Caco-2 (cell line): ENCODE measurements at regions not wholly inside any gene's neighbourhood (a gene's known extent, or its start where the extent isn't known, plus 50 kb on each side); places are given as distances from the start of the nearest gene placed in this dataset.
A peak's percentile ranks its signal among the peaks of the same experiment; 100 is the strongest.

Source experiments
- BruUV-seq: library from RNA; stranded (reverse); fragments of 400-500 nt; replicated peaks from 2 replicates; lab custom pipeline; 2021; lab: Mats Ljungman, UMichigan
- CTCF ChIA-PET: fragments of 300-600 bp; sonication (Branson Sonifier 250); formaldehyde crosslinking; loops from one replicate; lab custom pipeline; 2022; ENCODE audit warnings: antibody characterized with exemption; lab: Charles Lee
- POLR2A ChIA-PET: fragments of 300-600 bp; sonication (Branson Sonifier 250); formaldehyde crosslinking; loops from one replicate; lab custom pipeline; 2022; ENCODE audit warnings: antibody characterized with exemption; lab: Charles Lee
- DNase-seq, 2 experiments: peaks; one replicate each; pipeline versions ENCODE4 v3.0.0 to v3.0.0-alpha.2; 2020 to 2022
- H3K27me3 ChIP-seq: replicated peaks from 2 replicates; pipeline ENCODE4 v1.6.0; 2011; ENCODE audit warnings: low read length; ENCODE audit not compliant: control insufficient read depth, insufficient read depth
- H3K36me3 ChIP-seq: 2 replicates; pipeline ENCODE4 v1.5.1; 2011; ENCODE audit warnings: low read length; ENCODE audit not compliant: control insufficient read depth, insufficient read depth
- H3K4me1 ChIP-seq: fragments of 250-450 bp; sonication (Bioruptor Pico); 2 replicates; pipeline ENCODE4 v1.5.1; 2020; ENCODE audit warnings: mild to moderate bottlenecking
- H3K4me3 ChIP-seq: 2 replicates; pipeline ENCODE4 v1.5.1; 2011; ENCODE audit warnings: low read depth, mild to moderate bottlenecking, control low read depth, low read length
- H3K9me3 ChIP-seq: fragments of 250-450 bp; sonication (Bioruptor Pico); 2 replicates; pipeline ENCODE4 v1.5.1; 2020; ENCODE audit warnings: mild to moderate bottlenecking, moderate library complexity
- H3K27ac Mint-ChIP-seq: one replicate; pipeline ENCODE4 v1.8.0; 2022; ENCODE audit warnings: mixed read lengths; ENCODE audit not compliant: unreplicated experiment
- H3K27me3 Mint-ChIP-seq: one replicate; pipeline ENCODE4 v1.8.0; 2022; ENCODE audit warnings: mixed read lengths; ENCODE audit not compliant: insufficient read depth, unreplicated experiment
- H3K36me3 Mint-ChIP-seq: one replicate; pipeline ENCODE4 v1.8.0; 2022; ENCODE audit warnings: mild to moderate bottlenecking, mixed read lengths; ENCODE audit not compliant: insufficient read depth, unreplicated experiment
- H3K4me1 Mint-ChIP-seq: one replicate; pipeline ENCODE4 v1.8.0; 2022; ENCODE audit warnings: low read depth, mixed read lengths; ENCODE audit not compliant: unreplicated experiment
- H3K4me3 Mint-ChIP-seq: one replicate; pipeline ENCODE4 v1.8.0; 2022; ENCODE audit warnings: mild to moderate bottlenecking, moderate library complexity, mixed read lengths; ENCODE audit not compliant: unreplicated experiment
- H3K9me3 Mint-ChIP-seq: one replicate; pipeline ENCODE4 v1.8.0; 2022; ENCODE audit warnings: mixed read lengths; ENCODE audit not compliant: unreplicated experiment
- CTCF ChIP-seq, 2 experiments: fragments of 200-600 bp in 1 of 2; IDR thresholded peaks; 1 replicate in 1 of 2; 2 replicates in 1 of 2; pipeline versions ENCODE4 v1.5.1 to v1.8.0; 2011 to 2022; ENCODE audit warnings: antibody characterized with exemption in 1 of 2, control low read depth in 1 of 2, inconsistent platforms in 1 of 2, low read depth in 1 of 2, low read length in 1 of 2, mild to moderate bottlenecking in 1 of 2, moderate library complexity in 1 of 2; ENCODE audit not compliant: insufficient read depth in 1 of 2, severe bottlenecking in 1 of 2, unreplicated experiment in 1 of 2
- intact Hi-C: fragments of 100-400 bp; cut with micrococcal nuclease; formaldehyde crosslinking; loops from one replicate; pipeline ENCODE4 v1.10.0; 2022; ENCODE audit not compliant: unreplicated experiment

GRCh38 chr22:44398856-44399837 lies 86.4 kb upstream of the SHISAL1 start:
- Histone ChIP-seq H3K4me1 (no peaks in the 10 kb centered on the region), H3K9me3 (no peaks in the 10 kb centered on the region), H3K36me3 (no peaks in the 10 kb centered on the region), H3K27me3 (no peaks in the 10 kb centered on the region), H3K4me3 (no peak overlapping the region)
- Mint-ChIP-seq H3K27ac (no peak overlapping the region), H3K4me1 (no peaks in the 10 kb centered on the region), H3K27me3 (peaks cover 24% of the 10 kb centered on the region), H3K9me3 (no peaks in the 10 kb centered on the region), H3K36me3 (no peaks in the 10 kb centered on the region), H3K4me3 (no peak overlapping the region)
- TF ChIP-seq CTCF (IDR thresholded peaks at IDR 0.05; ENCODE audit: insufficient read depth in 1 of 2, low read depth in 1 of 2, low read length in 1 of 2, severe bottlenecking in 1 of 2, unreplicated experiment in 1 of 2) = no peak
- ChIA-PET POLR2A (no interaction called here), CTCF (no interaction called here)
- DNase-seq = no peak
- no TSS peak for BruUV-seq
- intact Hi-C loops = no loop called here

- DNase-seq = peak in 1 of 2 experiments; percentile 21
- Mint-ChIP-seq H3K4me3 (no peak overlapping the region), H3K36me3 (no peaks in the 10 kb centered on the region), H3K27me3 (peaks cover 24% of the 10 kb centered on the region), H3K4me1 (no peaks in the 10 kb centered on the region), H3K27ac (no peak overlapping the region), H3K9me3 (no peaks in the 10 kb centered on the region)
- Histone ChIP-seq H3K4me1 (no peaks in the 10 kb centered on the region), H3K27me3 (no peaks in the 10 kb centered on the region), H3K9me3 (no peaks in the 10 kb centered on the region), H3K4me3 (no peak overlapping the region), H3K36me3 (no peaks in the 10 kb centered on the region)
- no peak for TF ChIP-seq CTCF (IDR thresholded peaks at IDR 0.05; ENCODE audit: insufficient read depth in 1 of 2, low read depth in 1 of 2, low read length in 1 of 2, severe bottlenecking in 1 of 2, unreplicated experiment in 1 of 2)
- no TSS peak for BruUV-seq
- POLR2A ChIA-PET = no interaction called here
- intact Hi-C loops = no loop called here
- CTCF ChIA-PET = no interaction called here
These were observed 84.3 kb upstream of the SHISAL1 start for GRCh38 chr22:44396727-44397722.
